OCI-LY3 (cell line): ENCODE measurements at regions not wholly inside any gene's neighbourhood (a gene's known extent, or its start where the extent isn't known, plus 50 kb on each side); places are given as distances from the start of the nearest gene placed in this dataset.

Experiments used
- CTCF ChIP-seq: fragments of 200-600, 300-600 bp; sonication (generic); IDR thresholded peaks from 2 replicates; pipeline ENCODE4 v1.5.1; 2014; ENCODE audit warnings: antibody characterized with exemption, low read length, low read depth
- EZH2phosphoT487 ChIP-seq: fragments of 200-600 bp; shearing (Covaris generic); IDR thresholded peaks from 2 replicates; pipeline ENCODE4 v1.6.1; 2018; ENCODE audit warnings: antibody characterized with exemption, mixed run types, low read depth

- TF ChIP-seq CTCF (no peak), EZH2phosphoT487 (no peak)
Observed at GRCh38 chr12:76623931-76624330, 64.4 kb upstream of the OSBPL8 start.
